NT2/D1 (cell line): ENCODE measurements at regions not wholly inside any gene's neighbourhood (a gene's known extent, or its start where the extent isn't known, plus 50 kb on each side); places are given as distances from the start of the nearest gene placed in this dataset.

Experiments
- YY1 ChIP-seq: IDR thresholded peaks from 2 replicates; pipeline ENCODE4 v1.6.1; 2011; ENCODE audit not compliant: insufficient read length, insufficient read depth
- ZNF274 ChIP-seq: IDR thresholded peaks from 2 replicates; pipeline ENCODE4 v1.6.1; 2011; ENCODE audit warnings: mild to moderate bottlenecking, low read depth, low read length

DNA sequence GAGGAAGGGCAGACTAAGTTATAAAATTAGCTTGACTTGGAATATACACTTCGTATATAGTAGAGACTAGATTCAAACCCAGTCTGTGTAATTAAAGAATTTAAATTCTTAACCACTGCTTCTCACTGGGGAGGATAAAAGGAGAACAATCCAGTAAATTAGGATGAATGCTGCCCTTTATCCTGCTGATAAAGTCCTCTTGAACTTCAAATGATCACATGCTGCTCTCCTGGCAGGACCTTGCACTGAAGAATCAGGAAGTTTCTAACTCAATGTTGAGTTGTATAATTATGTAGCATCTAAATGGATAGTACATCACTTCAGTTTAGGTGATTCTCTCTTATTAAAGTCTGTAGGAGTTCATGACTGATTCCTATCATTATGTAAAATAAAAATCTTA lies 1179.7 kb downstream of the DSC3 start:
- TF ChIP-seq ZNF274, result no peak
- no peak for TF ChIP-seq YY1
